Prostate gland (tissue), 2 donors: ENCODE measurements at regions not wholly inside any gene's neighbourhood (a gene's known extent, or its start where the extent isn't known, plus 50 kb on each side); places are given as distances from the start of the nearest gene placed in this dataset.

Source experiments
- CTCF ChIP-seq, 4 experiments: fragments of 200-600 bp in 2 of 4; fragments of 450-650 bp in 2 of 4; sonication (generic) in 2 of 4; IDR thresholded peaks; 1 replicate in 3 of 4; 2 replicates in 1 of 4; pipeline ENCODE4 v1.5.1; 2016 to 2019; ENCODE audit warnings: antibody characterized with exemption in 4 of 4, mild to moderate bottlenecking in 2 of 4, moderate library complexity in 2 of 4
- POLR2A ChIP-seq: fragments of 450-650 bp; IDR thresholded peaks from one replicate; pipeline ENCODE4 v1.6.1; 2016; ENCODE audit warnings: antibody characterized with exemption, mild to moderate bottlenecking

GRCh38 chr2:65691816-65692215 lies 259.4 kb upstream of the SPRED2 start:
- TF ChIP-seq CTCF (IDR thresholded peaks at IDR 0.05) (no peak), POLR2A (no peak)
